ENCODE measurements at regions not wholly inside any gene's neighbourhood (a gene's known extent, or its start where the extent isn't known, plus 50 kb on each side); places are given as distances from the start of the nearest gene placed in this dataset.

GRCh38 chr21:27528697-27529096 is 561.8 kb upstream of the ADAMTS5 start:
- BruUV-seq (replicated peaks) = no TSS peak
- peaks cover 4% of the 10 kb centered on the region; the same call in 1 of the 2 replicates for H3K4me1 ChIP-seq
- no peak overlapping the region for H3K4me3 ChIP-seq (ENCODE audit: low read depth, low read length)
- no peaks in the 10 kb centered on the region for H3K9me3 Mint-ChIP-seq (ENCODE audit: unreplicated experiment)
- H3K9me3 ChIP-seq = no peaks in the 10 kb centered on the region
- TF ChIP-seq CTCF (IDR thresholded peaks at IDR 0.05; ENCODE audit: insufficient read depth in 1 of 2, low read depth in 1 of 2, low read length in 1 of 2, severe bottlenecking in 1 of 2, unreplicated experiment in 1 of 2) = no peak
- no peaks in the 10 kb centered on the region for H3K27me3 ChIP-seq (replicated peaks; ENCODE audit: control insufficient read depth, insufficient read depth, low read length)
- no peaks in the 10 kb centered on the region for H3K36me3 Mint-ChIP-seq (ENCODE audit: insufficient read depth, unreplicated experiment)
- intact Hi-C loops (cut with micrococcal nuclease; ENCODE audit: unreplicated experiment) = no loop called here
- ChIA-PET POLR2A (no interaction called here), CTCF (no interaction called here)
- H3K27ac Mint-ChIP-seq (ENCODE audit: unreplicated experiment) = no peak overlapping the region
- no peak overlapping the region for H3K4me3 Mint-ChIP-seq (ENCODE audit: unreplicated experiment)
- no peaks in the 10 kb centered on the region for H3K4me1 Mint-ChIP-seq (ENCODE audit: low read depth, unreplicated experiment)
- peaks cover 3% of the 10 kb centered on the region for H3K27me3 Mint-ChIP-seq (ENCODE audit: insufficient read depth, unreplicated experiment)
- H3K36me3 ChIP-seq (ENCODE audit: control insufficient read depth, insufficient read depth, low read length) = no peaks in the 10 kb centered on the region
- DNase-seq = no peak

- no peak for TF ChIP-seq CTCF (IDR thresholded peaks at IDR 0.05; ENCODE audit: insufficient read depth in 1 of 2, low read depth in 1 of 2, low read length in 1 of 2, severe bottlenecking in 1 of 2, unreplicated experiment in 1 of 2)
- DNase-seq = no peak
These were observed 559.6 kb upstream of the ADAMTS5 start for GRCh38 chr21:27526451-27526850.

DNA sequence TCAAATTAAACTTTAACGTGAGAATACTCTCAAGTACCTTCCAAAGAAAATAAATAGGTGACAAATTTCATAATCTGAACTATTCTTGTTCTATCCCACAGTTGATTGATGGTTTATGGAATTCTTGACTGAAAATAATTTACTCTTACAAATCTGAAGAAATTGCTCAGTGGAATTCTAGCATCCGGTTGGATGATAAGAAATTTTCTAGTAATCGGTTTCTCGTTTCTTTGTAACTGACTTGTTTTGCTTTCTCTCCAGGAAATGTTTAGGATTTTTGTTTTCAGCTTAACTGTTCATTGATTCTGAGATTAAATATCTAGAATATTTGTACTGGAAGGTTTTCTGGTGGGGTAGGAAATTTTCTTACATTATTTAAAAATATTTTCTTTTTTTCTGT is 558.9 kb upstream of the ADAMTS5 start:
- Histone ChIP-seq H3K4me1 (no peaks in the 10 kb centered on the region), H3K9me3 (no peaks in the 10 kb centered on the region), H3K36me3 (ENCODE audit: control insufficient read depth, insufficient read depth, low read length) (no peaks in the 10 kb centered on the region), H3K27me3 (replicated peaks; ENCODE audit: control insufficient read depth, insufficient read depth, low read length) (no peaks in the 10 kb centered on the region), H3K4me3 (ENCODE audit: low read depth, low read length) (no peak overlapping the region)
- ChIA-PET POLR2A (no interaction called here), CTCF (no interaction called here)
- H3K9me3 Mint-ChIP-seq (ENCODE audit: unreplicated experiment) = no peaks in the 10 kb centered on the region
- no peak for DNase-seq
- H3K27me3 Mint-ChIP-seq (ENCODE audit: insufficient read depth, unreplicated experiment) = peaks cover 3% of the 10 kb centered on the region
- H3K4me3 Mint-ChIP-seq (ENCODE audit: unreplicated experiment) = no peak overlapping the region
- H3K27ac Mint-ChIP-seq (ENCODE audit: unreplicated experiment) = no peak overlapping the region
- no TSS peak for BruUV-seq (replicated peaks)
- TF ChIP-seq CTCF (IDR thresholded peaks at IDR 0.05; ENCODE audit: insufficient read depth in 1 of 2, low read depth in 1 of 2, low read length in 1 of 2, severe bottlenecking in 1 of 2, unreplicated experiment in 1 of 2) = no peak
- no peaks in the 10 kb centered on the region for H3K4me1 Mint-ChIP-seq (ENCODE audit: low read depth, unreplicated experiment)
- no peaks in the 10 kb centered on the region for H3K36me3 Mint-ChIP-seq (ENCODE audit: insufficient read depth, unreplicated experiment)
- intact Hi-C loops (cut with micrococcal nuclease; ENCODE audit: unreplicated experiment) = no loop called here

More at GRCh38 chr21:27526451-27526850, 559.6 kb upstream of the ADAMTS5 start:
- Mint-ChIP-seq H3K4me1 (ENCODE audit: low read depth, unreplicated experiment) (no peaks in the 10 kb centered on the region), H3K4me3 (ENCODE audit: unreplicated experiment) (no peak overlapping the region), H3K27ac (ENCODE audit: unreplicated experiment) (no peak overlapping the region), H3K36me3 (ENCODE audit: insufficient read depth, unreplicated experiment) (no peaks in the 10 kb centered on the region), H3K27me3 (ENCODE audit: insufficient read depth, unreplicated experiment) (peaks cover 3% of the 10 kb centered on the region), H3K9me3 (ENCODE audit: unreplicated experiment) (no peaks in the 10 kb centered on the region)
- CTCF ChIA-PET = no interaction called here
- H3K36me3 ChIP-seq (ENCODE audit: control insufficient read depth, insufficient read depth, low read length) = no peaks in the 10 kb centered on the region
- no peaks in the 10 kb centered on the region for H3K9me3 ChIP-seq
- POLR2A ChIA-PET = no interaction called here
- no peaks in the 10 kb centered on the region for H3K4me1 ChIP-seq
- no peaks in the 10 kb centered on the region for H3K27me3 ChIP-seq (replicated peaks; ENCODE audit: control insufficient read depth, insufficient read depth, low read length)
- intact Hi-C loops (cut with micrococcal nuclease; ENCODE audit: unreplicated experiment) = no loop called here
- H3K4me3 ChIP-seq (ENCODE audit: low read depth, low read length) = no peak overlapping the region
- no TSS peak for BruUV-seq (replicated peaks)

Data from Caco-2 (cell line).